ENCODE measurements at regions not wholly inside any gene's neighbourhood (a gene's known extent, or its start where the extent isn't known, plus 50 kb on each side); places are given as distances from the start of the nearest gene placed in this dataset.

- intact Hi-C loops (cut with DNase I) = no loop called here
- H3K27me3 ChIP-seq = no peaks in the 10 kb centered on the region
- H3K4me1 ChIP-seq = no peaks in the 10 kb centered on the region
- DNase-seq (no peak), ATAC-seq (no peak)
- no peak overlapping the region for H3K27ac ChIP-seq
- H3K9me3 ChIP-seq = no peaks in the 10 kb centered on the region
- TF ChIP-seq POLR2A (IDR thresholded peaks at IDR 0.05) (no peak), CTCF (IDR thresholded peaks at IDR 0.05) (no peak)
- H3K36me3 ChIP-seq = no peaks in the 10 kb centered on the region
- no peak overlapping the region for H3K4me3 ChIP-seq
Observed at GRCh38 chr18:30588673-30589164, 453.8 kb downstream of the DSC3 start.

DNA sequence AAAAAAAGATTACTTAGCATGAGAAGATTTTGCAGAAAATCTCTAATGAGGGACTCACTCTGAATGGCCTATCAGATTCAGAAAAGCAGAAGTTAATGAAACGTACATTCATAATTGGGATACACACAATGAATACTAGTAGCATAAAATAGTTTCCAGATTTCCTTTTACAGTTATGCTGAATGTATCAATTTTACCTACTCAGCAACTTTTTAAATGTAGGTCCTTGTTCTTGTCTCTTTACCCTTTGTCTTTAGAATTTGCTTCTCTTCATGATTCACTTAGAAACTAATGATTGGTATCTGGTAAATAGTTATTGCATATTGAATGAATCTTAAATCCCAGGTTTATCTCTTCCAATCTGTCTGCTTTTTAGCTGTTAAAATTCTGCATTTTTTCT lies 458.8 kb downstream of the DSC3 start:
- no peaks in the 10 kb centered on the region for H3K36me3 ChIP-seq
- DNase-seq (no peak), ATAC-seq (no peak)
- WGBS (ENCODE audit: insufficient coverage, low coverage, low lambda C conversion rate, missing lambda C conversion rate) = 31% methylated on average over 1 of the region's 1 CpG
- intact Hi-C loops (cut with DNase I) = no loop called here
- no peaks in the 10 kb centered on the region for H3K4me1 ChIP-seq
- no peak overlapping the region for H3K4me3 ChIP-seq
- no peak overlapping the region for H3K27ac ChIP-seq
- no peaks in the 10 kb centered on the region for H3K27me3 ChIP-seq
- no peaks in the 10 kb centered on the region for H3K9me3 ChIP-seq
- TF ChIP-seq CTCF (IDR thresholded peaks at IDR 0.05) (no peak), POLR2A (IDR thresholded peaks at IDR 0.05) (no peak)

DNA sequence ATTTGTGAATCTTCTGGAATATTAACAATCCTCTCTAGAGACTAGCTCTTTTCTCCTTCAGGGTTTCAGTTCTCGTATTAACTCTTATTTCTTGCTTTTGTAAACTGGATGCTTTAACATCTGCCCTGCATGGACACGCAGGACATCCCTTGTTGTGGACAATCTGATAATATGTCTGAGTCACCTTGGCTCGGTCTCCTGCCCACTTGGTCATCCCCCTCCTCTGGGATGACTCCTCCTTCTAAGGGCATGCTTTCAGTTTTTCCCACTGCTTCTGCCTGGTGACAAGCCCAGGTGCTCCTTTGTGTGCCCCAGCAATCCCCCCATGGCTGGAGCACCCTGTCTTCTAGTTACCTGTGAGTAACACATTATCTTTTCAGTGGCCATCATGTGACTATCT lies 460.5 kb downstream of the DSC3 start:
- Histone ChIP-seq H3K27me3 (no peaks in the 10 kb centered on the region), H3K9me3 (no peaks in the 10 kb centered on the region), H3K4me1 (no peaks in the 10 kb centered on the region), H3K36me3 (no peaks in the 10 kb centered on the region), H3K27ac (no peak overlapping the region), H3K4me3 (no peak overlapping the region)
- TF ChIP-seq CTCF (IDR thresholded peaks at IDR 0.05) (no peak), POLR2A (IDR thresholded peaks at IDR 0.05) (no peak)
- intact Hi-C loops (cut with DNase I) = no loop called here
- DNase-seq = no peak
- no peak for ATAC-seq
- WGBS (ENCODE audit: insufficient coverage, low coverage, low lambda C conversion rate, missing lambda C conversion rate) = 53% methylated on average over 3 of the region's 3 CpGs

- H3K27me3 ChIP-seq = no peaks in the 10 kb centered on the region
- DNase-seq (no peak), ATAC-seq (no peak)
- TF ChIP-seq POLR2A (IDR thresholded peaks at IDR 0.05) (no peak), CTCF (IDR thresholded peaks at IDR 0.05) (no peak)
- no peaks in the 10 kb centered on the region for H3K36me3 ChIP-seq
- 33% methylated on average over 2 of the region's 2 CpGs for WGBS (ENCODE audit: insufficient coverage, low coverage, low lambda C conversion rate, missing lambda C conversion rate)
- no peaks in the 10 kb centered on the region for H3K4me1 ChIP-seq
- H3K9me3 ChIP-seq = no peaks in the 10 kb centered on the region
- H3K27ac ChIP-seq = no peak overlapping the region
- intact Hi-C loops (cut with DNase I) = no loop called here
- no peak overlapping the region for H3K4me3 ChIP-seq
Observed at GRCh38 chr18:30578707-30579106, 463.8 kb downstream of the DSC3 start.

DNA sequence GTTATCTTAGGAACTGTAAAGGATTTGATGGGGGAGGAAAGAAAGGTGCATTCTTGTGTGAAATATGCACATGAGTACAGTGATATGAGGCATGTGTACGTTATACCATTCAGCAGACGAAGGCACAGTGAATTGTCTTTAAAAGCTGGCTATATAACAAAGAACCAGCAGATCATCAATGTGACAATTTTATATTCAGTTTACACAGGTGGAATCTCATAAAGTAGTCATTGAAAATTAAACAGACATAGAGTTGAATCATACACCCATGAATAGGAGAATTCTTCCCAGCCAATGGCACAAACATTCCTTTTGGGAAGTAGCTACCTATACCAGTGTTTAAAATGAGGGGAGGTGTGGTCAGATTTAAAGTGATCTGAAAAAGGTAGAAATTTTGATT lies 470.3 kb downstream of the DSC3 start:
- no peak for ATAC-seq
- intact Hi-C loops (cut with DNase I) = no loop called here
- Histone ChIP-seq H3K36me3 (no peaks in the 10 kb centered on the region), H3K9me3 (no peaks in the 10 kb centered on the region), H3K27ac (no peak overlapping the region), H3K4me1 (no peaks in the 10 kb centered on the region), H3K27me3 (no peaks in the 10 kb centered on the region), H3K4me3 (no peak overlapping the region)
- WGBS (ENCODE audit: insufficient coverage, low coverage, low lambda C conversion rate, missing lambda C conversion rate) = 59% methylated on average over 2 of the region's 2 CpGs
- no peak for TF ChIP-seq POLR2A (IDR thresholded peaks at IDR 0.05)
- TF ChIP-seq CTCF (IDR thresholded peaks at IDR 0.05) = no peak
- DNase-seq = no peak
